CD4-positive, alpha-beta T cell (primary cell): ENCODE measurements at regions not wholly inside any gene's neighbourhood (a gene's known extent, or its start where the extent isn't known, plus 50 kb on each side); places are given as distances from the start of the nearest gene placed in this dataset.
A peak's percentile ranks its signal among the peaks of the same experiment; 100 is the strongest.
"Not testable (repeated sequence)": the region's sequence is repeated elsewhere in the genome, so short reads cannot be mapped to it uniquely, and the experiment has no call there.

Source experiments
- ATAC-seq: fragments of 200-7000 bp; cut with Tn5 transposase; one replicate; pipeline ENCODE4 v1.10.0; 2022; ENCODE audit warnings: mild to moderate bottlenecking; ENCODE audit not compliant: poor library complexity
- CTCF ChIA-PET: fragments of 350-600 bp; sonication (Branson Sonifier 250); formaldehyde crosslinking; loops from one replicate; lab custom pipeline; 2021; ENCODE audit warnings: antibody characterized with exemption, inconsistent platforms; lab: Charles Lee
- POLR2A ChIA-PET: fragments of 350-600 bp; sonication (Branson Sonifier 250); formaldehyde crosslinking; loops from one replicate; lab custom pipeline; 2021; ENCODE audit warnings: antibody characterized with exemption, inconsistent platforms; lab: Charles Lee
- DNase-seq, 14 experiments: peaks; one replicate each; pipeline ENCODE4 v3.0.0-alpha.2; 2013 to 2020; ENCODE audit warnings: mixed read lengths in 2 of 14
- H3K27ac ChIP-seq, 2 donors: one replicate each; pipeline versions ENCODE4 v1.5.1 to v1.7.0; 2013; ENCODE audit warnings: low read length in 2 of 2, low read depth in 1 of 2, mild to moderate bottlenecking in 1 of 2
- H3K27me3 ChIP-seq, 2 experiments: 1 replicate in 1 of 2; 2 replicates in 1 of 2; pipeline versions ENCODE4 v1.6.1 to v1.7.0; 2013; ENCODE audit warnings: low read length in 2 of 2, control low read depth in 1 of 2, mild to moderate bottlenecking in 1 of 2, moderate library complexity in 1 of 2; ENCODE audit not compliant: insufficient read depth in 2 of 2, control insufficient read depth in 1 of 2
- H3K36me3 ChIP-seq: one replicate; pipeline ENCODE4 v1.6.1; 2013; ENCODE audit warnings: low read length, control low read depth; ENCODE audit not compliant: insufficient read depth
- H3K4me1 ChIP-seq: one replicate; pipeline ENCODE4 v1.6.1; 2013; ENCODE audit warnings: low read length, control low read depth; ENCODE audit not compliant: insufficient read depth
- H3K4me3 ChIP-seq: one replicate; pipeline ENCODE4 v1.5.1; 2013; ENCODE audit warnings: mild to moderate bottlenecking, low read length, moderate library complexity
- H3K9me3 ChIP-seq, 2 experiments: 1 replicate in 1 of 2; 2 replicates in 1 of 2; pipeline versions ENCODE4 v1.6.1 to v1.7.0; 2013; ENCODE audit warnings: low read length in 2 of 2, mild to moderate bottlenecking in 2 of 2, control low read depth in 1 of 2, moderate library complexity in 1 of 2; ENCODE audit not compliant: control insufficient read depth in 1 of 2, insufficient read depth in 1 of 2
- H3K27ac Mint-ChIP-seq: one replicate; pipeline ENCODE4 v1.8.0; 2020; ENCODE audit warnings: mixed read lengths
- H3K27me3 Mint-ChIP-seq: one replicate; pipeline ENCODE4 v1.8.0; 2021; ENCODE audit warnings: mixed read lengths
- H3K36me3 Mint-ChIP-seq: one replicate; pipeline ENCODE4 v1.8.0; 2021; ENCODE audit warnings: low read depth, mixed read lengths
- H3K4me1 Mint-ChIP-seq: one replicate; pipeline ENCODE4 v1.8.0; 2021; ENCODE audit warnings: low read depth, mixed read lengths
- H3K4me3 Mint-ChIP-seq: one replicate; pipeline ENCODE4 v1.8.0; 2020; ENCODE audit warnings: mild to moderate bottlenecking, mixed read lengths
- H3K9me3 Mint-ChIP-seq: one replicate; pipeline ENCODE4 v1.8.0; 2020; ENCODE audit warnings: mixed read lengths
- CTCF ChIP-seq: fragments of 200-600 bp; IDR thresholded peaks from one replicate; pipeline ENCODE4 v1.8.0; 2022; ENCODE audit warnings: antibody characterized with exemption, mild to moderate bottlenecking
- intact Hi-C, 2 experiments: fragments of 100-400 bp; cut with DNase I in 1 of 2; cut with micrococcal nuclease in 1 of 2; formaldehyde crosslinking; loops; one replicate each; pipeline versions ENCODE4 v1.15.1 to v1.9.0; 2023 to 2025; cut with DNase I, micrococcal nuclease

GRCh38 chr16:29159603-29160002 lies 174.8 kb downstream of the LAT start:
- H3K4me3 ChIP-seq, CTCF ChIA-PET, ATAC-seq, H3K27me3 ChIP-seq, intact Hi-C loops, POLR2A ChIA-PET, DNase-seq, H3K27me3 Mint-ChIP-seq, H3K4me3 Mint-ChIP-seq, H3K36me3 ChIP-seq, H3K9me3 Mint-ChIP-seq, H3K27ac ChIP-seq, H3K9me3 ChIP-seq: not testable (repeated sequence)
- H3K4me1 Mint-ChIP-seq: peaks cover 34% of the 10 kb centered on the region
- H3K4me1 ChIP-seq: peaks cover 28% of the 10 kb centered on the region
- H3K36me3 Mint-ChIP-seq: peaks cover 17% of the 10 kb centered on the region
- H3K27ac Mint-ChIP-seq: peak overlapping the region; percentile 60

- ChIA-PET POLR2A (no interaction called here), CTCF (no interaction called here)
- H3K4me1 ChIP-seq: peaks cover 36% of the 10 kb centered on the region
- TF ChIP-seq CTCF: no peak
- ATAC-seq: no peak
- Mint-ChIP-seq H3K27me3 (no peaks in the 10 kb centered on the region), H3K4me3 (no peak overlapping the region), H3K36me3 (peaks cover 17% of the 10 kb centered on the region), H3K9me3 (no peaks in the 10 kb centered on the region), H3K4me1 (peaks cover 39% of the 10 kb centered on the region), H3K27ac (no peak overlapping the region)
- H3K36me3 ChIP-seq: no peaks in the 10 kb centered on the region
- H3K9me3 ChIP-seq: no peaks in the 10 kb centered on the region
- no peaks in the 10 kb centered on the region for H3K27me3 ChIP-seq
- intact Hi-C loops: no loop called here
- H3K27ac ChIP-seq: no peak overlapping the region
- DNase-seq: no peak
- no peak overlapping the region for H3K4me3 ChIP-seq
Observed at GRCh38 chr16:29158785-29159184, 173.9 kb downstream of the LAT start.

GRCh38 chr16:29158031-29158784 lies 173.4 kb downstream of the LAT start:
- H3K4me3 ChIP-seq, H3K9me3 Mint-ChIP-seq, H3K36me3 ChIP-seq, H3K27ac ChIP-seq, H3K9me3 ChIP-seq, DNase-seq, H3K27me3 Mint-ChIP-seq, H3K4me3 Mint-ChIP-seq, intact Hi-C loops, POLR2A ChIA-PET, ATAC-seq, H3K27me3 ChIP-seq, CTCF ChIA-PET: not testable (repeated sequence)
- H3K27ac Mint-ChIP-seq: peak overlapping the region; percentile 99
- peaks cover 17% of the 10 kb centered on the region for H3K36me3 Mint-ChIP-seq
- H3K4me1 ChIP-seq: peaks cover 42% of the 10 kb centered on the region
- H3K4me1 Mint-ChIP-seq: peaks cover 40% of the 10 kb centered on the region

- H3K36me3 ChIP-seq, H3K27me3 Mint-ChIP-seq, H3K9me3 Mint-ChIP-seq, CTCF ChIA-PET, intact Hi-C loops, H3K4me3 ChIP-seq, H3K9me3 ChIP-seq, POLR2A ChIA-PET, H3K27me3 ChIP-seq: not testable (repeated sequence)
- DNase-seq (peak in 7 of 14 experiments; percentile 20 to 77 (median 39)), ATAC-seq (peak; percentile 64)
- H3K4me1 ChIP-seq: peaks cover 48% of the 10 kb centered on the region
- Mint-ChIP-seq H3K4me3 (peak overlapping the region; percentile 70), H3K36me3 (peaks cover 17% of the 10 kb centered on the region), H3K27ac (peak overlapping the region; percentile 99), H3K4me1 (peaks cover 47% of the 10 kb centered on the region)
- H3K27ac ChIP-seq: peak overlapping the region in 1 of 2 donors; percentile 44
Observed at GRCh38 chr16:29157051-29157923, 172.4 kb downstream of the LAT start.
